Osteocyte (in vitro differentiated cells): ENCODE measurements at regions not wholly inside any gene's neighbourhood (a gene's known extent, or its start where the extent isn't known, plus 50 kb on each side); places are given as distances from the start of the nearest gene placed in this dataset.

Source experiments
- DNase-seq: peaks from one replicate; pipeline ENCODE4 v3.0.0; 2021; ENCODE audit warnings: mixed read lengths; ENCODE audit not compliant: unreplicated experiment; ENCODE audit errors: extremely low spot score
- H3K27ac Mint-ChIP-seq: one replicate; pipeline ENCODE4 v1.8.0; 2021; ENCODE audit warnings: mild to moderate bottlenecking, mixed read lengths; ENCODE audit not compliant: unreplicated experiment
- H3K27me3 Mint-ChIP-seq: one replicate; pipeline ENCODE4 v1.8.0; 2021; ENCODE audit warnings: mixed read lengths; ENCODE audit not compliant: unreplicated experiment
- H3K36me3 Mint-ChIP-seq: one replicate; pipeline ENCODE4 v1.8.0; 2021; ENCODE audit warnings: mixed read lengths; ENCODE audit not compliant: unreplicated experiment
- H3K4me1 Mint-ChIP-seq: one replicate; pipeline ENCODE4 v1.8.0; 2021; ENCODE audit warnings: mixed read lengths; ENCODE audit not compliant: unreplicated experiment
- H3K4me3 Mint-ChIP-seq: one replicate; pipeline ENCODE4 v1.8.0; 2021; ENCODE audit warnings: mild to moderate bottlenecking, moderate library complexity, mixed read lengths; ENCODE audit not compliant: unreplicated experiment
- H3K9me3 Mint-ChIP-seq: one replicate; pipeline ENCODE4 v1.8.0; 2021; ENCODE audit warnings: mixed read lengths; ENCODE audit not compliant: unreplicated experiment
- TF ChIP-seq, protein P1 (sequence below): fragments of 200-600 bp; sonication (generic); IDR thresholded peaks from 2 replicates; pipeline ENCODE4 v1.5.0; 2021; ENCODE audit warnings: antibody characterized with exemption, mild to moderate bottlenecking, moderate library complexity

DNA sequence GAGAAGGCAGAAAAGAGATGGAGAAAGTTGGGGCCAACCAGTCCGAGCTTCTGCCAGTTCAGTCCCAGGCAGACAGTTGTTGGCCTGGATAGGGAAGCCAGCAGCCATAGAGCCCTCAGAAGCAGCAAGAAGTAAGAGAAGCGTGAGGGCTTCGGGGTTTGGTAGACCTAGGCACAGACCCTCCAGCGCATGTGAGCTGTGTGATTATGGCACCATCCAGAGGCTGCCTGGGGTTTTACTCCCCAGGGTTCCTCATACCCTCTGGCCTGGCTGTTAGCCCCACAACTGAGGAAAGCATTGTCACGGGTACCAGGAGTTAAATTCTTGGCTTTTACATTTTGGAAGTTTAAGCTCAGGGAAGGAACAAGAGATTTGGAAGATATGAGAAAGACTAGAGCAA, 93.7 kb upstream of the RAB6C start:
- H3K27ac Mint-ChIP-seq, result no peak overlapping the region
- no peaks in the 10 kb centered on the region for H3K36me3 Mint-ChIP-seq
- H3K4me1 Mint-ChIP-seq, result no peaks in the 10 kb centered on the region
- H3K4me3 Mint-ChIP-seq, result no peak overlapping the region
- no peaks in the 10 kb centered on the region for H3K9me3 Mint-ChIP-seq
- DNase-seq, result peak; percentile 60
- TF ChIP-seq, protein P1, sequence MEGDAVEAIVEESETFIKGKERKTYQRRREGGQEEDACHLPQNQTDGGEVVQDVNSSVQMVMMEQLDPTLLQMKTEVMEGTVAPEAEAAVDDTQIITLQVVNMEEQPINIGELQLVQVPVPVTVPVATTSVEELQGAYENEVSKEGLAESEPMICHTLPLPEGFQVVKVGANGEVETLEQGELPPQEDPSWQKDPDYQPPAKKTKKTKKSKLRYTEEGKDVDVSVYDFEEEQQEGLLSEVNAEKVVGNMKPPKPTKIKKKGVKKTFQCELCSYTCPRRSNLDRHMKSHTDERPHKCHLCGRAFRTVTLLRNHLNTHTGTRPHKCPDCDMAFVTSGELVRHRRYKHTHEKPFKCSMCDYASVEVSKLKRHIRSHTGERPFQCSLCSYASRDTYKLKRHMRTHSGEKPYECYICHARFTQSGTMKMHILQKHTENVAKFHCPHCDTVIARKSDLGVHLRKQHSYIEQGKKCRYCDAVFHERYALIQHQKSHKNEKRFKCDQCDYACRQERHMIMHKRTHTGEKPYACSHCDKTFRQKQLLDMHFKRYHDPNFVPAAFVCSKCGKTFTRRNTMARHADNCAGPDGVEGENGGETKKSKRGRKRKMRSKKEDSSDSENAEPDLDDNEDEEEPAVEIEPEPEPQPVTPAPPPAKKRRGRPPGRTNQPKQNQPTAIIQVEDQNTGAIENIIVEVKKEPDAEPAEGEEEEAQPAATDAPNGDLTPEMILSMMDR, result no peak
- H3K27me3 Mint-ChIP-seq, result no peaks in the 10 kb centered on the region

DNA sequence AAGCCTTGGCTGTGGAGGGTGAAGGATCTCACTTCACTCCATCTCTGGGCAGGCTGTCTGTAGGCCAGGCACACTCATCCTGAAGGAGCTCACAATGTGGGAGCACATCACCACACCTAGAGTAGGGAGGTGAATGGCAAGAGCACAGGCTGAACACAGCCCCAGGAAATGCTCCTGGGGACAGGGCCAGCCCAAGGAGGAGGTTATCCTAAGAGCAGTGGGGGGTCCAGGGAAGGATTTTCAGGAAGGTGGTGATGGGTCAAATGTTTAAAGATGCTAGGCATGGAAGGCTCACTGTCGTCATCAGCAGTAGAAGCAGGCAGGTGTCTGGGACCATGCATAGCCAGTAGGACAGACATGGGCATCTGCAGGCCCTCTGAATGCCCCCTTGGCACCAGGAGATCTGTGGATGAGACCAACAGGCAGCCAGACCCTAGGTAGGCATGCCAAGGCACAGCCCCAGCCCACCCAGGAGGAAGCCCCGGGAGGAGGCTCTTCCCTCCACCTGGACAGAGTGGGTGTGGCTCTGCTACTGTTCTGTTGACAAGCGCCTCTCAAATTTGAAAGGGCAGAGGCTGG, 91.7 kb upstream of the RAB6C start:
- H3K4me3 Mint-ChIP-seq, result no peak overlapping the region
- no peaks in the 10 kb centered on the region for H3K27me3 Mint-ChIP-seq
- no peaks in the 10 kb centered on the region for H3K36me3 Mint-ChIP-seq
- TF ChIP-seq, protein P1, result no peak
- H3K9me3 Mint-ChIP-seq, result no peaks in the 10 kb centered on the region
- H3K27ac Mint-ChIP-seq, result no peak overlapping the region
- peak; percentile 72 for DNase-seq
- H3K4me1 Mint-ChIP-seq, result no peaks in the 10 kb centered on the region

DNA sequence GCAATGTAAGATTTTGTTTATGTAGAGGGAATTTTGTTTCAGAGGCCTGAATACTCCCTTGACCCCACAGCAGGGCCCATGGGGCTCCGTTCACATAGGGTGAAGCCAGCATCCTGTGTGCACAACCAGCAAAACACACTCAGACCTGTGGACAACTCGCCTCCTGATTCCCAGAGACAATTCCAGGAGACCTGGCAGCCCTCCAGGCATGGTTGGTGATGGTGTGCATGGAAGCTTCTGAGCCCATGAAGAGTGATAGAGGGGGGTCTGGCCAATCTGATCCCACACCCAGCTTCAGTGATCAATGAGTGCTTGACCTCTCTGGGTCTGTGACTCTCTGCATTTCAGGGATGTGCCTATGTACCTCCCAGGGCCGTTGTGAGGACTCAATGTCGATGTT, 91.0 kb upstream of the RAB6C start:
- TF ChIP-seq, protein P1, result no peak
- no peak overlapping the region for H3K4me3 Mint-ChIP-seq
- no peaks in the 10 kb centered on the region for H3K4me1 Mint-ChIP-seq
- H3K27ac Mint-ChIP-seq, result no peak overlapping the region
- no peaks in the 10 kb centered on the region for H3K36me3 Mint-ChIP-seq
- DNase-seq, result no peak
- no peaks in the 10 kb centered on the region for H3K27me3 Mint-ChIP-seq
- H3K9me3 Mint-ChIP-seq, result no peaks in the 10 kb centered on the region

DNA sequence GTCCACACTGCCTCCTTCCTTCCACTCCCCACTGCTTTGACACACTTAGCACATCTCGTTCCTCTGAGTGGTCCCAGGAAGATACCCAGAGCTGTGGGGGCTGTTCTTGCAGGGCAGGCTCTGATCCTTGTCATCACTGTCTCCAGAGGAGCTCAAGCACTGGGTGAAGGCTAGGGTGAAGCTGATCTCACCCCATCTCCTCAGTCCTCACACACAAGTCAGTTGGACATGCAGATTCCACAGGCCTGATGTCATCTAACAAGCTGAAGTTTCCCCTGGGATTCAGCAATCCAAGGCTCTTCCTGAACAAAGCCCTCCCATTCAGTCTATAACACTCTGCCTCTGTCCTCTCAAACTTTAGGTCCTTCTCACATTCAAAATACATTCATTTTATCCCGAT, 90.6 kb upstream of the RAB6C start:
- H3K36me3 Mint-ChIP-seq, result no peaks in the 10 kb centered on the region
- no peaks in the 10 kb centered on the region for H3K27me3 Mint-ChIP-seq
- H3K4me3 Mint-ChIP-seq, result no peak overlapping the region
- H3K9me3 Mint-ChIP-seq, result no peaks in the 10 kb centered on the region
- no peaks in the 10 kb centered on the region for H3K4me1 Mint-ChIP-seq
- H3K27ac Mint-ChIP-seq, result no peak overlapping the region
- DNase-seq, result no peak
- TF ChIP-seq, protein P1, result no peak

DNA sequence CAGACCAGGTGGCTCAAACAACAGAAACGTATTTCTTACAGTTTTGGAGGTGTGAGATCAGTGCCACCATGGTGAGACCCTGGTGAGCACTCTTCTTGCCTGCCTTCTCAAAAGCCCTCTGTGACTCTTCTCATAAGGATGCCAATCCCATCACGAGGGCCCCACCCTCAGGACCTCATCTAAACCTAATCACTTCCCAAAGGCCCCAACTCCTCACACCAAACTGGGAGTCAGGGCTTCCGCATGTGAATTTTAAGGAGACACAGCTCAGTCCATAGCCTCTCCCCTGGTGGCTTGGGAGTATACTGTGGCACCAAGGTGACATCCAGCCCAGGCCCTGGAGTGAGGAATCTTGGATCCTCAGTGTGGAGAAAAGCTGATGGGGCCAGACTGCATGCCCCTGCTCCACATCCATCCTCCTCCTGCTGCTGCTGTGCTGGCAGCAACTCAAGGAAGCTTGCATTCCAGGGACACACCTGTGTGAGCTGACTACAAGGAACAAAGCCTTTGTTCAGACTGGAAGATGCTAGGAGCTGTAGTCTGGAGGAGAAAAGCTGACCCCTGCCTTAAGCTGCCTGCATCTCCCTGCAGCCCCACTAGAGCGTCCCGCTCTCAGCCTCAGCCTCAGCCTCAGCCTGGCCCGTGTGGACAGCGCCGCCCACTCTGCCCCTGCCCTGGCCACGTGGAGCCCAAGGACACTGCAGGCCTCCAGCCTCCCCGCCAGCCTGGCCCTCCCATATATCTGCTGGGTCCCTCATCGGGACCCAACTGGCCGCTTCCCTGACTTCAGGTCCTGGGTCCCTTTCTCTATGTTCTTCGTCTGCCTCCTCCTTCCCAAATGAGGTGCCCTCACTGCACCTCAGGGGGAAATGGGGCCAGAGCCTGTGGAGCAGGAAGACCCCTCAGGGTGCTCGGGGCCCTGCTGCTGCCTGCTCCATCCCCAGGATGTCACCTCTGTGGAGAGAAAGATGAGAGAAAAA, 87.8 kb upstream of the RAB6C start:
- no peak overlapping the region for H3K27ac Mint-ChIP-seq
- H3K4me3 Mint-ChIP-seq, result no peak overlapping the region
- H3K27me3 Mint-ChIP-seq, result no peaks in the 10 kb centered on the region
- H3K4me1 Mint-ChIP-seq, result no peaks in the 10 kb centered on the region
- no peaks in the 10 kb centered on the region for H3K9me3 Mint-ChIP-seq
- peak; percentile 75 for DNase-seq
- TF ChIP-seq, protein P1, result no peak
- H3K36me3 Mint-ChIP-seq, result no peaks in the 10 kb centered on the region
